Activated CD4-positive, alpha-beta T cell treated with anti-CD3 and anti-CD28 coated beads, Interleukin-2, amount 10 ng/mL, durations not matched to agents 7 days and 5 days (primary cell): ENCODE measurements at regions not wholly inside any gene's neighbourhood (a gene's known extent, or its start where the extent isn't known, plus 50 kb on each side); places are given as distances from the start of the nearest gene placed in this dataset.

Experiments
- CTCF ChIA-PET: fragments of 350-600 bp; sonication (Branson Sonifier 250); formaldehyde crosslinking; loops from one replicate; lab custom pipeline; 2021; ENCODE audit warnings: antibody characterized with exemption; lab: Charles Lee
- POLR2A ChIA-PET: fragments of 350-600 bp; sonication (Branson Sonifier 250); formaldehyde crosslinking; loops from one replicate; lab custom pipeline; 2021; ENCODE audit warnings: antibody characterized with exemption; lab: Charles Lee
- DNase-seq: peaks from one replicate; pipeline ENCODE4 v3.0.0-alpha.2; 2020
- H3K27ac Mint-ChIP-seq: one replicate; pipeline ENCODE4 v1.8.0; 2021; ENCODE audit warnings: mild to moderate bottlenecking, moderate library complexity, mixed read lengths
- H3K27me3 Mint-ChIP-seq: one replicate; pipeline ENCODE4 v1.8.0; 2021; ENCODE audit warnings: mixed read lengths
- H3K36me3 Mint-ChIP-seq: one replicate; pipeline ENCODE4 v1.8.0; 2021; ENCODE audit warnings: low read depth, mixed read lengths
- H3K4me1 Mint-ChIP-seq: one replicate; pipeline ENCODE4 v1.8.0; 2021; ENCODE audit warnings: mixed read lengths
- H3K4me3 Mint-ChIP-seq: one replicate; pipeline ENCODE4 v1.8.0; 2021; ENCODE audit warnings: mild to moderate bottlenecking, moderate library complexity, mixed read lengths
- H3K9me3 Mint-ChIP-seq: one replicate; pipeline ENCODE4 v1.8.0; 2021; ENCODE audit warnings: mixed read lengths

DNA sequence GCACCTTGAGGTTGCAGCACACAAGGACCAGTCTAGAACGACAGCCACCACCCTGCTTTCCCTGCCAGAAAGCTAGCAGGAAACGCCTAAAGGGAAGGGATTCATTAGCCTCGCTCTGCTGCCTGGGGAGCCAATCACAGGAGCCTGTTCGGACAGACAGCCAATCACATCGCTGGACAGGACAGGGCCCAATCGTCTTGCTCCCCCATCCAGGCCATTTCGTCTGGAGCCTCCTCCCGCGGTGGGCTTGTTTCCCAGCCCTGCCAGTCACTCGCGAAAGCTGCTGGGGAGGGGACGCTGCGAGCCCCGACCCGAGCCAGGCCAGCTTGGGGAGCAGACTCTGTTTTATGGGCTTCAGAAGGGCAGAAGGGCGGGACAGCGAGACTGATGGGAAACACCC lies 79.8 kb upstream of the NCAM1 start:
- ChIA-PET POLR2A (no interaction called here), CTCF (no interaction called here)
- peak overlapping the region; percentile 52 for H3K27ac Mint-ChIP-seq
- DNase-seq = no peak
- peaks cover 3% of the 10 kb centered on the region for H3K27me3 Mint-ChIP-seq
- H3K4me3 Mint-ChIP-seq = no peak overlapping the region
- no peaks in the 10 kb centered on the region for H3K9me3 Mint-ChIP-seq
- no peaks in the 10 kb centered on the region for H3K36me3 Mint-ChIP-seq
- peaks cover 27% of the 10 kb centered on the region for H3K4me1 Mint-ChIP-seq

GRCh38 chr11:112882494-112883381 lies 78.5 kb upstream of the NCAM1 start:
- DNase-seq = no peak
- Mint-ChIP-seq H3K4me3 (no peak overlapping the region), H3K36me3 (no peaks in the 10 kb centered on the region)

GRCh38 chr11:112884012-112884767 lies 77.0 kb upstream of the NCAM1 start:
- H3K4me1 Mint-ChIP-seq = peaks cover 25% of the 10 kb centered on the region
- no peak overlapping the region for H3K4me3 Mint-ChIP-seq
- H3K9me3 Mint-ChIP-seq = no peaks in the 10 kb centered on the region
- ChIA-PET CTCF (no interaction called here), POLR2A (no interaction called here)
- no peak for DNase-seq
- H3K27ac Mint-ChIP-seq = no peak overlapping the region
- no peaks in the 10 kb centered on the region for H3K36me3 Mint-ChIP-seq
- H3K27me3 Mint-ChIP-seq = peaks cover 2% of the 10 kb centered on the region

More at GRCh38 chr11:112882494-112883381, 78.5 kb upstream of the NCAM1 start:
- H3K4me1 Mint-ChIP-seq = peaks cover 25% of the 10 kb centered on the region
- no peak overlapping the region for H3K27ac Mint-ChIP-seq
- no peaks in the 10 kb centered on the region for H3K9me3 Mint-ChIP-seq
- ChIA-PET POLR2A (no interaction called here), CTCF (no interaction called here)
- H3K27me3 Mint-ChIP-seq = peaks cover 2% of the 10 kb centered on the region

GRCh38 chr11:112885744-112886433 lies 75.3 kb upstream of the NCAM1 start:
- no peak for DNase-seq
- Mint-ChIP-seq H3K9me3 (no peaks in the 10 kb centered on the region), H3K27ac (no peak overlapping the region), H3K36me3 (no peaks in the 10 kb centered on the region), H3K4me1 (peaks cover 11% of the 10 kb centered on the region), H3K27me3 (peaks cover 2% of the 10 kb centered on the region), H3K4me3 (no peak overlapping the region)
- ChIA-PET POLR2A (no interaction called here), CTCF (no interaction called here)

DNA sequence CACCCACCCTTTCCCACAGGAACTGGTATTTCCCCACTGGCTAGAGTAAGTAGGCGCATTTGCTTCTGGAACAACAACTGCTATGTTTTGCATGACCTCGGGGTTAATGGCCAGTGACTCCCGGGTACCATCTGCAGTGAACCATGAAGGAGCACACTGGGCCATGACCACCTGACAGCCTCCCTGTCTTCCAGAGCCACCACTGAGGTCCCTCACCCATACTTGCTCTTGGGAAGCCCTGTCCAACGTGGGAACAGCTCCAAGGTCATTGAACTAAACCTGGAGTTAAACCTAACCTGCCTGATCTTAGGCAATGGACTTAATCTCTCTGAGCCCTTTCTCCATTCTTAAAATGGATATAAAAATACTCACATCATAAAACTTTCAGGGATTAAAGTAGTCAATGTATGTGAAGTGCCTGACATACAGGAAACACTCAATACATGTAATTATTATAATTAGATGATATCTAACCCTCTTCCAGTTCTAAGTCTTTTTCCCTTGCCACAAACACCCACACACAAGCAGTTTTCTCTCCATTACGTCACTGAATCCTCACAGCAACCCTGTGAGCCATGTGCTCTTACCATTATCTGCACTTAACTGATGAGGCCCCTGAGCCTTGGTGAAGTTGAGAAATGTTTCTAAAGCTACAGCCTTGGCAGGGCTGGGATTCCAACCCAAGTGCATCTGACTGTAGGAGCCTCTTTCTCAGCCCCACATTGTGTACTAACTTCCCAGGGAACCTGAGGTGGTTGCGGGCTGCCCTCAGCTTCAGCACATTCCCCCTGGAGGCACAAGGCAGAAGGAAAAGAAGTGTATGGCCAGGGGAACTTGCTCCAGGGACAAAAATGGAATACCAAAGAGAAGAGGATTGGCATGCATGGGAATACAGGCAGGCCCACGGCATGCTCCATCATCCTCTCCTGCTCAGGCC lies 74.5 kb upstream of the NCAM1 start:
- peaks cover 6% of the 10 kb centered on the region for H3K4me1 Mint-ChIP-seq
- no peaks in the 10 kb centered on the region for H3K36me3 Mint-ChIP-seq
- H3K27me3 Mint-ChIP-seq = peaks cover 3% of the 10 kb centered on the region
- no peak overlapping the region for H3K27ac Mint-ChIP-seq
- no peak overlapping the region for H3K4me3 Mint-ChIP-seq
- CTCF ChIA-PET = no interaction called here
- POLR2A ChIA-PET = no interaction called here
- no peak for DNase-seq
- H3K9me3 Mint-ChIP-seq = no peaks in the 10 kb centered on the region

- no peak for DNase-seq
- no peak overlapping the region for H3K4me3 Mint-ChIP-seq
- peaks cover 19% of the 10 kb centered on the region for H3K27me3 Mint-ChIP-seq
- ChIA-PET CTCF (no interaction called here), POLR2A (no interaction called here)
- no peaks in the 10 kb centered on the region for H3K9me3 Mint-ChIP-seq
- H3K27ac Mint-ChIP-seq = no peak overlapping the region
- H3K4me1 Mint-ChIP-seq = no peaks in the 10 kb centered on the region
- H3K36me3 Mint-ChIP-seq = no peaks in the 10 kb centered on the region
Observed at GRCh38 chr11:112889446-112889845, 71.8 kb upstream of the NCAM1 start.

DNA sequence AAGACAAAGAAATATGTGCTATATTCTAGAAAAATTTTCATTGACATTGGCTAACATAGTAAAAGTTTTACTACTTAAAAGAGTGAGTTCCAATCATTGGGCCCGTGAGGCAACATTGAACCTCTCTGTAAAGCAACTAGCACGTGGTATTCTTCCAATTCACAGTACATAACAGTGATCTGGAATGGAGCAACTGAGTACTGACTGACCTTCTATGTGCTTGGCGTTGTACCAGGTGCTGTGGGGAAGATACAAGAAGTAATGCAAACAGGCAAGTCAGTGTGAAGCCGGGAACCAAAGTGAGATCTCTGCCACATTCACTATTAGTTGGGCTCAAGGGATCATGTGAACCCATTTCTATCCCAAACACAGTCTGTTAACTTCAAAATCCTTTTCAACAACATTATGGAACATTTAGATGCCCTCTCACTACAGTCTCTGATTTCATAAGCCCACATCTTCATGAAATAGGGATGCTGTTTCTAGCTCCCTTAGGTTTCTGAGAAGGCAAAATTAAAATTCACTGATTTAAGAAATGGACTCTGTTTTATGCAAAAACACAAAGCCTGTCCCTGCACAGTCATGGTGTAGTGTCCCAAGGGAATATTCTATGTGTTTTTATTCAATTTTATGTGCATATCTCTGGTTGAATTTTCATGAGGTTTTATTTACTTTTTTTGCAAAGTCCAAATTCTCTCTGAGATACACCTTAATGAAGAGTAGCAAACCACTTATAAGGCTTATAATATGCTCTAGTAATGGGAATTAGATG lies 61.8 kb upstream of the NCAM1 start:
- H3K27ac Mint-ChIP-seq = no peak overlapping the region
- no peaks in the 10 kb centered on the region for H3K4me1 Mint-ChIP-seq
- H3K36me3 Mint-ChIP-seq = no peaks in the 10 kb centered on the region
- ChIA-PET POLR2A (no interaction called here), CTCF (no interaction called here)
- H3K4me3 Mint-ChIP-seq = no peak overlapping the region
- H3K27me3 Mint-ChIP-seq = peaks cover 9% of the 10 kb centered on the region
- H3K9me3 Mint-ChIP-seq = no peaks in the 10 kb centered on the region
- no peak for DNase-seq

DNA sequence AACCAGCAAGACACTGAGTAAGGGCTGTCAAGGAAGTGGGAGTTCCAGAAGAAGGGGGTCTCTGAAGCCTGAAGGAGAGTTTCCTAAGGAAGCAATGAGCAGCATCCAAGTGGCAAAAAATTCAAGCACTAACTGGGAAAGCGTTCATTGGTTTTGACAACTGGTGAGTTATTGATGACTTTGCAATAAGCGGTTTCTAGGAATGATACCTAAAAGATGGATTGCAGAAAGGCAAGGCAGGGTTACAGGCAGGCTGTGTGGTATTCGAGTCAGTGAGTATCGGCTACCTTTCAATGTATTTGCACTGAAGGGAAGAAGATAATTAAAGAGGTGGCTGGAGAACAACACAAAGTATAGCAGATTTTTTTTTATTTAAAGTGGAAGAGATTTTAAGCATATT lies 59.3 kb upstream of the NCAM1 start:
- H3K9me3 Mint-ChIP-seq = no peaks in the 10 kb centered on the region
- no peak overlapping the region for H3K4me3 Mint-ChIP-seq
- H3K4me1 Mint-ChIP-seq = no peaks in the 10 kb centered on the region
- H3K27me3 Mint-ChIP-seq = peaks cover 9% of the 10 kb centered on the region
- no peak for DNase-seq
- CTCF ChIA-PET = interaction anchor here (0.6 kb wide), 1 partner anchor 824 kb away, joined by 3 read pairs; no protein-coding TSS in a partner anchor
- no peak overlapping the region for H3K27ac Mint-ChIP-seq
- H3K36me3 Mint-ChIP-seq = no peaks in the 10 kb centered on the region
- POLR2A ChIA-PET = no interaction called here

- Mint-ChIP-seq H3K27me3 (peaks cover 9% of the 10 kb centered on the region), H3K4me1 (no peaks in the 10 kb centered on the region), H3K27ac (no peak overlapping the region), H3K36me3 (no peaks in the 10 kb centered on the region), H3K4me3 (no peak overlapping the region), H3K9me3 (no peaks in the 10 kb centered on the region)
- ChIA-PET POLR2A (no interaction called here), CTCF (interaction anchor here (0.7 kb wide), 1 partner anchor 9 kb away, joined by 3 read pairs; no protein-coding TSS in a partner anchor)
- no peak for DNase-seq
Observed at GRCh38 chr11:112902361-112903011, 58.7 kb upstream of the NCAM1 start.

DNA sequence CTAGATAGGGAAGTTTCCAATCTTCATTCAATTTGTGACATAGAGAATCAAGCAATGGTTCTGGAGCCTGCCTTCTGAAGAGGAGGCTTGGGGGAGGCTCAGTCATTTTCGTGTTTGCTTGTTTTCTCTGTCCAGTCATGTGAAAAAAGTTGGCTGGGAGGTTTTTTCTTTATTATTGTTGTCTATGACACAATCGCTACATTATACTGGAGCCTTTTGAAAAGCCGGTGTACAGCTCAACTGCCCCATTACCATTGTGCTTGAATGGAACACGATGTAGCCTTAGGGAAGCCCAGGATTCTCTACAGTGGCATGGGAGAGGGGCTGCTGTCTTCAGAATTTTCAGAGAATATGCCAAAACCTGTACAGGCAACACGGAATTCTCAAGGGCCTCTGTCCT lies 57.9 kb upstream of the NCAM1 start:
- no peaks in the 10 kb centered on the region for H3K9me3 Mint-ChIP-seq
- no peaks in the 10 kb centered on the region for H3K36me3 Mint-ChIP-seq
- no peak overlapping the region for H3K27ac Mint-ChIP-seq
- POLR2A ChIA-PET = no interaction called here
- no peak overlapping the region for H3K4me3 Mint-ChIP-seq
- DNase-seq = no peak
- H3K4me1 Mint-ChIP-seq = no peaks in the 10 kb centered on the region
- CTCF ChIA-PET = no interaction called here
- peaks cover 9% of the 10 kb centered on the region for H3K27me3 Mint-ChIP-seq

GRCh38 chr11:112911124-112911523 lies 50.1 kb upstream of the NCAM1 start:
- Mint-ChIP-seq H3K27me3 (peaks cover 3% of the 10 kb centered on the region), H3K27ac (no peak overlapping the region), H3K4me3 (no peak overlapping the region), H3K36me3 (no peaks in the 10 kb centered on the region), H3K9me3 (no peaks in the 10 kb centered on the region), H3K4me1 (no peaks in the 10 kb centered on the region)
- DNase-seq = no peak
- POLR2A ChIA-PET = no interaction called here
- CTCF ChIA-PET = no interaction called here
